IPS-15b (cell line): ENCODE measurements at regions not wholly inside any gene's neighbourhood (a gene's known extent, or its start where the extent isn't known, plus 50 kb on each side); places are given as distances from the start of the nearest gene placed in this dataset.

Source experiments
- H3K27me3 ChIP-seq: one replicate; pipeline ENCODE4 v1.6.1; 2013; ENCODE audit warnings: low read length; ENCODE audit not compliant: control insufficient read depth, insufficient read depth
- H3K36me3 ChIP-seq: one replicate; pipeline ENCODE4 v1.6.1; 2013; ENCODE audit warnings: low read length; ENCODE audit not compliant: control insufficient read depth, insufficient read depth
- H3K4me1 ChIP-seq: one replicate; pipeline ENCODE4 v1.6.1; 2013; ENCODE audit warnings: mild to moderate bottlenecking, low read length; ENCODE audit not compliant: control insufficient read depth, insufficient read depth
- H3K4me3 ChIP-seq: one replicate; pipeline ENCODE4 v1.5.1; 2013; ENCODE audit warnings: low read depth, low read length
- H3K9ac ChIP-seq: one replicate; pipeline ENCODE4 v1.6.1; 2013; ENCODE audit warnings: low read depth, mild to moderate bottlenecking, low read length
- H3K9me3 ChIP-seq: one replicate; pipeline ENCODE4 v1.6.1; 2013; ENCODE audit warnings: mild to moderate bottlenecking, low read length; ENCODE audit not compliant: control insufficient read depth, insufficient read depth

DNA sequence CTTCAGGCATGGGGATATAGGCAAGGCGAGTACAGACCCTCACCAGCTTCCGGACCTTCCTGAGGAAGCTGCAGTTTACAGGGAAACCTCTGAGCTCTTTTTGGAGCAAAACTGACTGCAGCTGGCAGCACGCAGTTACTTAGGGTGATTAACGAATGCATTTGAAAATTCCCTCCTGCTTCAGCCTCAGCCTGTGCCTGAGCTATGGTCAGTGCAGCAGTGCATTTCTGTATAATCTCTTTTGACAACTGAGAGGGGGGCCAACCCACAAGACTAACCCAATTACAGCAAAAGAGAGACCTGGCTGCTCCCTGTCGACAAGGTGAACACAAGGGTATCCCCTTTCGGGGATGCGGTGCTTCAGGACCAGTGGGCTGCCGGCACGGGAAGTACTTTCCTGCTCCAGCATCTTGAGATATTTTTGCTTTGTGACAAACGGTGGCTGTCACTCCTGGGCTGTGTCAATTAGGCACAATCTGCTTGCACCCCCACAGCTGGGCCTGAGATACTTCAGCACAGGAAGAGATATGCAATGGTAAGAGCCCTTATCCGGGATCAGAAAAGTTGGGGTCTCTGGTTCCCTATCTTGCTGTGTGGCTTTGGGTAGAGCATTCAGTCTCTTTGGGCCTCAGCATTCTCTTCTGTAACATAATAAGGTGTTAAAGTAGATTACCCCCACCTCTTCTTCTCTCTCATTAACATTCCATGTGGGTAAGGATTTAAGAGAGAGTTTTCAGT is 141.0 kb downstream of the TMEM17 start:
- Histone ChIP-seq H3K27me3 (no peaks in the 10 kb centered on the region), H3K4me1 (peaks cover 8% of the 10 kb centered on the region), H3K9me3 (no peaks in the 10 kb centered on the region), H3K36me3 (no peaks in the 10 kb centered on the region), H3K9ac (no peak overlapping the region), H3K4me3 (no peak overlapping the region)

DNA sequence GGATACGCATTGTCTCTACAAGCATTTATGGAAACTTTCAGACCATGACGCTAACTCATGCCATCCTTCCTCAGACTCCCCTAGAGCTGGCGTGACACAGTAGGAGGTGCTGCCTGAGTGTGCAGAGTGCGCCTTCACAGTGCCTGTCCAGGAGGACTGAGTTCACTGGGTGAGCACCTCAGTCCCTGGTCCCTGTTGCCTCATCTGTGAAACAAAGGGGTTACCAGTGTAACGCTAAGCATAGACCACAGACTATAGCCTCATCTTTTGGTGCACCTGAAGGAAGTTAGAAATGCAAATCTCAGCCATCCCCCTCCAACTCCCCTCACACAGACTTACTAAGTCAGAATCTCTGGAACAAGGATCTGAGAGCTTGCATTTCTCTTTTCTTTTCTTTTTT is 142.8 kb downstream of the TMEM17 start:
- Histone ChIP-seq H3K9ac (no peak overlapping the region), H3K9me3 (no peaks in the 10 kb centered on the region), H3K27me3 (no peaks in the 10 kb centered on the region), H3K4me1 (peaks cover 8% of the 10 kb centered on the region), H3K4me3 (no peak overlapping the region), H3K36me3 (no peaks in the 10 kb centered on the region)

DNA sequence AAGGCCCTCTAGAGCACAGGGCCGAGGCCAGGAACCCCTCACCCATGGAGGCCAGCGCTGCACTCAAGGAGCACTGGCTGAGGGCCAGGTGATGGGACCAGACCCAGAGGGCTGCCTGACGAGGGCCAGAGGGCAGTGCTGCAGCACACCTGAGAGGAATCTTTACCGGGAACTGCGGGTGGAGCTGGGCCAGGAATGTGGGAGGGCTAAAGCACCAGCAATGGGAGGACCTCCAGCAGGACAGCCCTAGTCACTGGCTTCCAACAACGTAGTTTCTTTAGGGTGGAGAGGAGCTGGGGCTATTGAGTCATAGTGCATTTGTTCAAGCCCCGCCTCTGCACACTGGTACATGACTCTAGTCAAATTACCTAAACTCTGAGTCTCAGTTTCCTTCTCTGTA is 143.4 kb downstream of the TMEM17 start:
- Histone ChIP-seq H3K36me3 (no peaks in the 10 kb centered on the region), H3K4me1 (peaks cover 8% of the 10 kb centered on the region), H3K4me3 (no peak overlapping the region), H3K9me3 (no peaks in the 10 kb centered on the region), H3K9ac (no peak overlapping the region), H3K27me3 (no peaks in the 10 kb centered on the region)

GRCh38 chr2:62361964-62362363 is 144.0 kb downstream of the TMEM17 start:
- Histone ChIP-seq H3K4me3 (no peak overlapping the region), H3K27me3 (no peaks in the 10 kb centered on the region), H3K9ac (no peak overlapping the region), H3K36me3 (no peaks in the 10 kb centered on the region), H3K4me1 (peaks cover 8% of the 10 kb centered on the region), H3K9me3 (no peaks in the 10 kb centered on the region)

- H3K36me3 ChIP-seq, result no peaks in the 10 kb centered on the region
- no peaks in the 10 kb centered on the region for H3K9me3 ChIP-seq
- no peak overlapping the region for H3K9ac ChIP-seq
- no peak overlapping the region for H3K4me3 ChIP-seq
- no peaks in the 10 kb centered on the region for H3K27me3 ChIP-seq
- peaks cover 4% of the 10 kb centered on the region for H3K4me1 ChIP-seq
Observed at GRCh38 chr2:62354771-62355561, 151.0 kb downstream of the TMEM17 start.

- H3K27me3 ChIP-seq, result no peaks in the 10 kb centered on the region
- H3K9me3 ChIP-seq, result no peaks in the 10 kb centered on the region
- H3K4me1 ChIP-seq, result peaks cover 7% of the 10 kb centered on the region
- no peak overlapping the region for H3K9ac ChIP-seq
- no peak overlapping the region for H3K4me3 ChIP-seq
- no peaks in the 10 kb centered on the region for H3K36me3 ChIP-seq
Observed at GRCh38 chr2:62352031-62352430, 154.0 kb downstream of the TMEM17 start.

- Histone ChIP-seq H3K4me1 (peaks cover 3% of the 10 kb centered on the region), H3K36me3 (no peaks in the 10 kb centered on the region), H3K27me3 (no peaks in the 10 kb centered on the region), H3K9ac (no peak overlapping the region), H3K9me3 (no peaks in the 10 kb centered on the region), H3K4me3 (no peak overlapping the region)
Observed at GRCh38 chr2:62349788-62350187, 153.9 kb downstream of the B3GNT2 start.

DNA sequence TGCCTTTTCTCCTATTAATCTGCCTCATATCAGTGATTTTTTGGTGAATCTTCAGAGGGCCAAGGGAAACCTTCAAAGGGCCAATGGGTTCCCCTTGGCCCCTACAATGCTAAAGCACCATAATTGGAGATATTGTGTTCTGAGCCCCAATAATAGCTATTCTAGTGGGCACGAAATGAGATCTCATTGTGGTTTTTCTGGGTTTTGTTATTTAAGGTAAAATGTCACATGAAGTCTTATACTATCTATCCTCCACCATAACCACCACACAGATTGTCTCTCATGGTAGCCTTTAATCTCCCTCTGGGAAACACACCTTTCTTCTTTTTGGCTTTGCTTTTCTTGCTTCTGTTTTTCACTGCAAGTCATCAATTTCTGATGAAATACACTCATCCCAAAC is 152.8 kb downstream of the B3GNT2 start:
- no peaks in the 10 kb centered on the region for H3K9me3 ChIP-seq
- H3K9ac ChIP-seq, result no peak overlapping the region
- no peaks in the 10 kb centered on the region for H3K27me3 ChIP-seq
- no peaks in the 10 kb centered on the region for H3K36me3 ChIP-seq
- no peak overlapping the region for H3K4me3 ChIP-seq
- peaks cover 3% of the 10 kb centered on the region for H3K4me1 ChIP-seq

- Histone ChIP-seq H3K36me3 (no peaks in the 10 kb centered on the region), H3K9me3 (no peaks in the 10 kb centered on the region), H3K4me3 (no peak overlapping the region), H3K4me1 (peaks cover 3% of the 10 kb centered on the region), H3K9ac (no peak overlapping the region), H3K27me3 (no peaks in the 10 kb centered on the region)
Observed at GRCh38 chr2:62347563-62348270, 151.8 kb downstream of the B3GNT2 start.

DNA sequence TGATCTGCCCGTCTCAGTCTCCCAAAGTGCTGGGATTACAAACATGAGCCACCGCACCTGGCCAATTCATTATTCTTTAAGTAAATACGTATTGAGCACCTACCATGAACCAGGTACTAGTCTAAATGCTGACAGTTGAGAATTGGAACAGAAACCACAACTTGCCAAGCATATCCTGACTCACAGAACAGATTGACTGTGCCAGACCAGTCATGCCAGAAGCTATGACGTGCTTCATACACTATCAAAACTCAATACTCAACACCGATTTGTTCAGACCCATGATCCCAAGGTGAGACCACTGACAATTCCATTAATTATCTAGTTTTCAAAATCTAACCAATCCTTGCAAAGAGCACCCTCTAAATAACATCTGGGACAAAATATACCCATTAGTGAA is 148.6 kb downstream of the B3GNT2 start:
- Histone ChIP-seq H3K9me3 (no peaks in the 10 kb centered on the region), H3K9ac (no peak overlapping the region), H3K4me3 (no peak overlapping the region), H3K4me1 (no peaks in the 10 kb centered on the region), H3K27me3 (no peaks in the 10 kb centered on the region), H3K36me3 (no peaks in the 10 kb centered on the region)

- no peaks in the 10 kb centered on the region for H3K4me1 ChIP-seq
- no peaks in the 10 kb centered on the region for H3K36me3 ChIP-seq
- H3K9me3 ChIP-seq, result no peaks in the 10 kb centered on the region
- no peaks in the 10 kb centered on the region for H3K27me3 ChIP-seq
- H3K9ac ChIP-seq, result no peak overlapping the region
- no peak overlapping the region for H3K4me3 ChIP-seq
Observed at GRCh38 chr2:62343636-62344337, 147.9 kb downstream of the B3GNT2 start.
